Right ventricle myocardium superior (tissue), 1 donor: ENCODE measurements at regions not wholly inside any gene's neighbourhood (a gene's known extent, or its start where the extent isn't known, plus 50 kb on each side); places are given as distances from the start of the nearest gene placed in this dataset.
"Not testable (repeated sequence)": the region's sequence is repeated elsewhere in the genome, so short reads cannot be mapped to it uniquely, and the experiment has no call there.

Source experiments
- ATAC-seq: fragments of 200-7000 bp; cut with Tn5 transposase; one replicate; pipeline ENCODE4 v1.9.1; 2020; ENCODE audit warnings: mild to moderate bottlenecking; ENCODE audit not compliant: poor library complexity
- DNase-seq: peaks from one replicate; pipeline ENCODE4 v3.0.0-alpha.2; 2020
- intact Hi-C: fragments of 100-400 bp; cut with DNase I; formaldehyde crosslinking; loops from one replicate; pipeline ENCODE4 v1.11.2; 2022
- donor health status: DM: no; HTN: yes; CAD: no; lungs with severe emphysema.

- intact Hi-C loops, result no loop called here
- DNase-seq (no peak), ATAC-seq (no peak)
Observed at GRCh38 chr4:158122501-158122900, 50.3 kb downstream of the GASK1B start.

GRCh38 chr4:158121161-158121579, 51.7 kb downstream of the GASK1B start:
- ATAC-seq (peak; percentile 89), DNase-seq (no peak)
- intact Hi-C loops, result no loop called here

- intact Hi-C loops, result not testable (repeated sequence)
- peak; percentile 45 for DNase-seq
- peak; percentile 92 for ATAC-seq
Observed at GRCh38 chr4:158120645-158121151, 52.1 kb downstream of the GASK1B start.

GRCh38 chr4:158112611-158113010, 60.2 kb downstream of the GASK1B start:
- intact Hi-C loops, result no loop called here
- ATAC-seq (peak; percentile 41), DNase-seq (no peak)

- intact Hi-C loops, result no loop called here
- no peak for ATAC-seq
- DNase-seq, result no peak
Observed at GRCh38 chr4:158111241-158111640, 61.6 kb downstream of the GASK1B start.

- ATAC-seq (no peak), DNase-seq (no peak)
- intact Hi-C loops, result no loop called here
Observed at GRCh38 chr4:158102904-158103303, 69.9 kb downstream of the GASK1B start.

GRCh38 chr4:158099686-158100085, 73.1 kb downstream of the GASK1B start:
- DNase-seq, result no peak
- ATAC-seq, result no peak
- intact Hi-C loops, result no loop called here

GRCh38 chr4:158098802-158099201, 74.0 kb downstream of the GASK1B start:
- intact Hi-C loops, result no loop called here
- DNase-seq, result no peak
- no peak for ATAC-seq

- DNase-seq (no peak), ATAC-seq (no peak)
- intact Hi-C loops, result no loop called here
Observed at GRCh38 chr4:158094413-158095134, 78.3 kb downstream of the GASK1B start.

- intact Hi-C loops, result no loop called here
- DNase-seq (peak; percentile 39), ATAC-seq (no peak)
Observed at GRCh38 chr4:158090323-158090722, 82.5 kb downstream of the GASK1B start.

- intact Hi-C loops, DNase-seq, ATAC-seq: not testable (repeated sequence)
Observed at GRCh38 chr4:158089897-158090296, 82.9 kb downstream of the GASK1B start.

GRCh38 chr4:158080354-158080753, 92.5 kb downstream of the GASK1B start:
- intact Hi-C loops, result no loop called here
- DNase-seq, result no peak
- no peak for ATAC-seq

GRCh38 chr4:158079661-158080060, 93.2 kb downstream of the GASK1B start:
- DNase-seq (no peak), ATAC-seq (peak; percentile 74)
- intact Hi-C loops, result no loop called here

GRCh38 chr4:158077835-158078234, 95.0 kb downstream of the GASK1B start:
- DNase-seq, result no peak
- intact Hi-C loops, result no loop called here
- ATAC-seq, result no peak

- intact Hi-C loops, result no loop called here
- no peak for DNase-seq
- no peak for ATAC-seq
Observed at GRCh38 chr4:158074851-158075250, 98.0 kb downstream of the GASK1B start.

- no peak for ATAC-seq
- intact Hi-C loops, result no loop called here
Observed at GRCh38 chr4:158071931-158072330, 100.9 kb downstream of the GASK1B start.

GRCh38 chr4:158068068-158068467, 104.8 kb downstream of the GASK1B start:
- ATAC-seq (peak; percentile 10), DNase-seq (no peak)
- intact Hi-C loops, result loop anchor here (10.0 kb wide), 1 partner anchor 53 kb away; no protein-coding TSS in a partner anchor

More at GRCh38 chr4:158071931-158072330, 100.9 kb downstream of the GASK1B start:
- DNase-seq, result no peak

- DNase-seq, result no peak
- intact Hi-C loops, result loop anchor here (10.0 kb wide), 1 partner anchor 53 kb away; no protein-coding TSS in a partner anchor
- ATAC-seq, result no peak
Observed at GRCh38 chr4:158067646-158068045, 105.2 kb downstream of the GASK1B start.

- intact Hi-C loops, result loop anchor here (10.0 kb wide), 1 partner anchor 51 kb away; no protein-coding TSS in a partner anchor
- ATAC-seq, result no peak
- DNase-seq, result no peak
Observed at GRCh38 chr4:158065603-158066002, 107.2 kb downstream of the GASK1B start.

GRCh38 chr4:158065176-158065575, 107.6 kb downstream of the GASK1B start:
- intact Hi-C loops, result loop anchor here (10.0 kb wide), 1 partner anchor 50 kb away; no protein-coding TSS in a partner anchor
- no peak for DNase-seq
- ATAC-seq, result no peak
